ENCODE measurements at regions not wholly inside any gene's neighbourhood (a gene's known extent, or its start where the extent isn't known, plus 50 kb on each side); places are given as distances from the start of the nearest gene placed in this dataset.
"Not testable (repeated sequence)": the region's sequence is repeated elsewhere in the genome, so short reads cannot be mapped to it uniquely, and the experiment has no call there.

GRCh38 chr7:73918926-73919693, 58.2 kb downstream of the TMEM270 start:
- ChIA-PET POLR2A (no interaction called here), CTCF (no interaction called here)
- Mint-ChIP-seq H3K9me3 (no peaks in the 10 kb centered on the region), H3K4me3 (no peak overlapping the region), H3K27me3 (peaks cover 4% of the 10 kb centered on the region), H3K36me3 (no peaks in the 10 kb centered on the region), H3K27ac (no peak overlapping the region), H3K4me1 (ENCODE audit: low read depth) (no peaks in the 10 kb centered on the region)
- intact Hi-C loops (cut with micrococcal nuclease) = no loop called here
- DNase-seq = no peak

- intact Hi-C loops (cut with micrococcal nuclease) = no loop called here
These were observed 58.9 kb downstream of the TMEM270 start for GRCh38 chr7:73919694-73920375.

GRCh38 chr7:73920406-73921134, 59.6 kb downstream of the TMEM270 start:
- Mint-ChIP-seq H3K9me3 (no peaks in the 10 kb centered on the region), H3K4me3 (no peak overlapping the region), H3K27me3 (peaks cover 1% of the 10 kb centered on the region), H3K4me1 (ENCODE audit: low read depth) (no peaks in the 10 kb centered on the region), H3K27ac (no peak overlapping the region), H3K36me3 (no peaks in the 10 kb centered on the region)
- no peak for DNase-seq
- intact Hi-C loops (cut with micrococcal nuclease) = no loop called here
- POLR2A ChIA-PET = no interaction called here
- CTCF ChIA-PET = no interaction called here

More at GRCh38 chr7:73919694-73920375, 58.9 kb downstream of the TMEM270 start:
- DNase-seq = no peak
- Mint-ChIP-seq H3K36me3 (no peaks in the 10 kb centered on the region), H3K4me3 (no peak overlapping the region), H3K9me3 (no peaks in the 10 kb centered on the region), H3K4me1 (ENCODE audit: low read depth) (no peaks in the 10 kb centered on the region), H3K27me3 (peaks cover 2% of the 10 kb centered on the region), H3K27ac (no peak overlapping the region)
- POLR2A ChIA-PET = no interaction called here
- CTCF ChIA-PET = no interaction called here

- H3K9me3 Mint-ChIP-seq = no peaks in the 10 kb centered on the region
- POLR2A ChIA-PET = no interaction called here
- no peak overlapping the region for H3K4me3 Mint-ChIP-seq
- no peak overlapping the region for H3K27ac Mint-ChIP-seq
- H3K4me1 Mint-ChIP-seq (ENCODE audit: low read depth) = no peaks in the 10 kb centered on the region
- intact Hi-C loops (cut with micrococcal nuclease) = no loop called here
- peaks cover 3% of the 10 kb centered on the region for H3K27me3 Mint-ChIP-seq
- CTCF ChIA-PET = no interaction called here
- DNase-seq = no peak
- H3K36me3 Mint-ChIP-seq = no peaks in the 10 kb centered on the region
These were observed 60.9 kb downstream of the TMEM270 start for GRCh38 chr7:73921623-73922528.

- POLR2A ChIA-PET; H3K9me3 Mint-ChIP-seq; intact Hi-C loops (cut with micrococcal nuclease); H3K27ac Mint-ChIP-seq; H3K36me3 Mint-ChIP-seq; H3K4me3 Mint-ChIP-seq; CTCF ChIA-PET; H3K4me1 Mint-ChIP-seq (ENCODE audit: low read depth); DNase-seq: not testable (repeated sequence)
- peaks cover 17% of the 10 kb centered on the region for H3K27me3 Mint-ChIP-seq
These were observed 67.7 kb downstream of the TMEM270 start for GRCh38 chr7:73928644-73929043.

GRCh38 chr7:73931502-73931901, 70.5 kb downstream of the TMEM270 start:
- Mint-ChIP-seq H3K4me3 (no peak overlapping the region), H3K27me3 (peaks cover 18% of the 10 kb centered on the region), H3K36me3 (no peaks in the 10 kb centered on the region), H3K4me1 (ENCODE audit: low read depth) (no peaks in the 10 kb centered on the region), H3K27ac (no peak overlapping the region), H3K9me3 (no peaks in the 10 kb centered on the region)
- CTCF ChIA-PET = no interaction called here
- intact Hi-C loops (cut with micrococcal nuclease) = no loop called here
- POLR2A ChIA-PET = no interaction called here
- no peak for DNase-seq

- Mint-ChIP-seq H3K9me3 (no peaks in the 10 kb centered on the region), H3K27me3 (peaks cover 19% of the 10 kb centered on the region), H3K36me3 (no peaks in the 10 kb centered on the region), H3K4me3 (no peak overlapping the region), H3K4me1 (ENCODE audit: low read depth) (no peaks in the 10 kb centered on the region), H3K27ac (no peak overlapping the region)
- DNase-seq = no peak
- POLR2A ChIA-PET = no interaction called here
- intact Hi-C loops (cut with micrococcal nuclease) = no loop called here
- CTCF ChIA-PET = no interaction called here
These were observed 71.4 kb downstream of the TMEM270 start for GRCh38 chr7:73932364-73932763.

GRCh38 chr7:73933091-73933490, 72.1 kb downstream of the TMEM270 start:
- ChIA-PET POLR2A (no interaction called here), CTCF (no interaction called here)
- peaks cover 19% of the 10 kb centered on the region for H3K27me3 Mint-ChIP-seq
- intact Hi-C loops (cut with micrococcal nuclease) = no loop called here
- DNase-seq = no peak
- no peaks in the 10 kb centered on the region for H3K9me3 Mint-ChIP-seq
- no peak overlapping the region for H3K4me3 Mint-ChIP-seq
- no peak overlapping the region for H3K27ac Mint-ChIP-seq
- no peaks in the 10 kb centered on the region for H3K4me1 Mint-ChIP-seq (ENCODE audit: low read depth)
- no peaks in the 10 kb centered on the region for H3K36me3 Mint-ChIP-seq

GRCh38 chr7:73936967-73937366, 76.0 kb downstream of the TMEM270 start:
- intact Hi-C loops (cut with micrococcal nuclease) = no loop called here
- ChIA-PET CTCF (interaction anchor here (0.5 to 0.7 kb wide), 3 partner anchors 133 to 406 kb away, joined by 3 to 4 read pairs (median 4); no protein-coding TSS in a partner anchor), POLR2A (no interaction called here)
- Mint-ChIP-seq H3K36me3 (no peaks in the 10 kb centered on the region), H3K4me1 (ENCODE audit: low read depth) (no peaks in the 10 kb centered on the region), H3K27ac (no peak overlapping the region), H3K9me3 (peaks cover 15% of the 10 kb centered on the region), H3K27me3 (peaks cover 15% of the 10 kb centered on the region), H3K4me3 (no peak overlapping the region)
- DNase-seq = no peak

GRCh38 chr7:73937650-73938049, 76.7 kb downstream of the TMEM270 start:
- Mint-ChIP-seq H3K27me3 (peaks cover 14% of the 10 kb centered on the region), H3K9me3 (peaks cover 15% of the 10 kb centered on the region)
- intact Hi-C loops (cut with micrococcal nuclease); H3K4me3 Mint-ChIP-seq; H3K4me1 Mint-ChIP-seq (ENCODE audit: low read depth); H3K27ac Mint-ChIP-seq; DNase-seq; H3K36me3 Mint-ChIP-seq; POLR2A ChIA-PET: not testable (repeated sequence)
- CTCF ChIA-PET = interaction anchor here (0.7 kb wide), 1 partner anchor 405 kb away, joined by 3 read pairs; no protein-coding TSS in a partner anchor

GRCh38 chr7:73939528-73939927, 78.6 kb downstream of the TMEM270 start:
- ChIA-PET CTCF (no interaction called here), POLR2A (no interaction called here)
- intact Hi-C loops (cut with micrococcal nuclease) = no loop called here
- Mint-ChIP-seq H3K36me3 (no peaks in the 10 kb centered on the region), H3K27me3 (peaks cover 9% of the 10 kb centered on the region), H3K9me3 (peaks cover 15% of the 10 kb centered on the region), H3K4me1 (ENCODE audit: low read depth) (no peaks in the 10 kb centered on the region), H3K27ac (no peak overlapping the region), H3K4me3 (no peak overlapping the region)
- no peak for DNase-seq

GRCh38 chr7:73940701-73941238, 79.8 kb downstream of the TMEM270 start:
- intact Hi-C loops (cut with micrococcal nuclease) = no loop called here
- H3K4me3 Mint-ChIP-seq = no peak overlapping the region
- H3K9me3 Mint-ChIP-seq = peaks cover 22% of the 10 kb centered on the region
- no peaks in the 10 kb centered on the region for H3K36me3 Mint-ChIP-seq
- H3K27me3 Mint-ChIP-seq = peaks cover 6% of the 10 kb centered on the region
- no peaks in the 10 kb centered on the region for H3K4me1 Mint-ChIP-seq (ENCODE audit: low read depth)
- POLR2A ChIA-PET = no interaction called here
- CTCF ChIA-PET = no interaction called here
- DNase-seq = no peak
- no peak overlapping the region for H3K27ac Mint-ChIP-seq
